ENCODE measurements at regions not wholly inside any gene's neighbourhood (a gene's known extent, or its start where the extent isn't known, plus 50 kb on each side); places are given as distances from the start of the nearest gene placed in this dataset.
A peak's percentile ranks its signal among the peaks of the same experiment; 100 is the strongest.

GRCh38 chr6:90382760-90383159 is 86.1 kb upstream of the BACH2 start:
- no peak for ATAC-seq
- TF ChIP-seq POU6F1 (CRISPR knock-in tag; IDR thresholded peaks at IDR 0.05; ENCODE audit: borderline replicate concordance, low read depth) (no peak), ISL1 (CRISPR knock-in tag; IDR thresholded peaks at IDR 0.05) (no peak), PPARA (CRISPR knock-in tag; IDR thresholded peaks at IDR 0.05; ENCODE audit: borderline replicate concordance) (no peak), BACH2 (CRISPR knock-in tag; IDR thresholded peaks at IDR 0.05; ENCODE audit: borderline replicate concordance) (no peak)
- TF ChIP-seq, protein P1, sequence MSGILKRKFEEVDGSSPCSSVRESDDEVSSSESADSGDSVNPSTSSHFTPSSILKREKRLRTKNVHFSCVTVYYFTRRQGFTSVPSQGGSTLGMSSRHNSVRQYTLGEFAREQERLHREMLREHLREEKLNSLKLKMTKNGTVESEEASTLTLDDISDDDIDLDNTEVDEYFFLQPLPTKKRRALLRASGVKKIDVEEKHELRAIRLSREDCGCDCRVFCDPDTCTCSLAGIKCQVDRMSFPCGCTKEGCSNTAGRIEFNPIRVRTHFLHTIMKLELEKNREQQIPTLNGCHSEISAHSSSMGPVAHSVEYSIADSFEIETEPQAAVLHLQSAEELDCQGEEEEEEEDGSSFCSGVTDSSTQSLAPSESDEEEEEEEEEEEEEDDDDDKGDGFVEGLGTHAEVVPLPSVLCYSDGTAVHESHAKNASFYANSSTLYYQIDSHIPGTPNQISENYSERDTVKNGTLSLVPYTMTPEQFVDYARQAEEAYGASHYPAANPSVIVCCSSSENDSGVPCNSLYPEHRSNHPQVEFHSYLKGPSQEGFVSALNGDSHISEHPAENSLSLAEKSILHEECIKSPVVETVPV (CRISPR knock-in tag; IDR thresholded peaks at IDR 0.05) = no peak

DNA sequence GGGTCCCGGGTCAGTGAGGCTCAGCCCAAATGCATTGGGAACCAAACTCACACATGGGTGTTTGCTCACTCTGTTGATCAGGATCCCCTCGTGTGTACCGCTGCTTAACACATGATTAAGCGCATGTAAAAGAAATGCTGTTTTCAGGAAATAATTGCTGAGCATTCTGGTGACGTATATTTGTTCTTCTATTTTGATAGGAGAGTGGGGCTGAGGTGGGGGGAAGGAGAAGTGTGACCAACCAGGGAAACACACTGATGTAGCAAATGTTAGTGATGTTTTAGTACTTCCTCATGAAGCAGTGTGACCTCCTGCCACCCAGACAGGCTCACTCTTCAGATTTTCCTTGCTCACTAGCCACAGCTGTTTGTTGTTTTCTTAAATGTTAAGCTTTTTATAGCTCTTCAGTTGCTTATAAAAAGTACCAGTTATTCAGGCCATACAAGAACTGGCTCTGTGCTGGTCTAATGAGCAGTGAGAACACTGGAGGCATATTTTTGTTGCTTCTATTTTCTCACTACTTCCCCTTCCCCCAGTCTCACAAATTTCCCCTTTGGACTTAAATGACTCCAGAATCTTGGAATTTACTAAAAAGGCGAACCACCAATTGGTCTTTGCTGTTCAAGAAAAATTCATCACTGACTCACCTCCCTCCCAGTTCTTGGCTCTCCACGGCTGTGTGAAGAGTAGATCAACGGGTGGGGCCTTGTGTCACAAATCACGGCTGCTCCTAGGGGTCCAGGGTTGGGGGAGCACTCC is 79.2 kb upstream of the BACH2 start:
- ATAC-seq = peak; percentile 77
- no peak for TF ChIP-seq TCF4 (CRISPR knock-in tag; IDR thresholded peaks at IDR 0.05; ENCODE audit: borderline replicate concordance)
- no peak for TF ChIP-seq SNAI2 (CRISPR knock-in tag; IDR thresholded peaks at IDR 0.05)
- no peak for TF ChIP-seq OSR1 (CRISPR knock-in tag; IDR thresholded peaks at IDR 0.05)
- TF ChIP-seq ZFP3 (CRISPR knock-in tag; IDR thresholded peaks at IDR 0.05) = no peak
- TF ChIP-seq GLIS3 (CRISPR knock-in tag; IDR thresholded peaks at IDR 0.05) = no peak
- no peak for TF ChIP-seq TSHZ2 (CRISPR knock-in tag; IDR thresholded peaks at IDR 0.05)
- no peak for TF ChIP-seq BACH2 (CRISPR knock-in tag; IDR thresholded peaks at IDR 0.05; ENCODE audit: borderline replicate concordance)
- TF ChIP-seq PPARA (CRISPR knock-in tag; IDR thresholded peaks at IDR 0.05; ENCODE audit: borderline replicate concordance) = no peak
- TF ChIP-seq, protein P2, sequence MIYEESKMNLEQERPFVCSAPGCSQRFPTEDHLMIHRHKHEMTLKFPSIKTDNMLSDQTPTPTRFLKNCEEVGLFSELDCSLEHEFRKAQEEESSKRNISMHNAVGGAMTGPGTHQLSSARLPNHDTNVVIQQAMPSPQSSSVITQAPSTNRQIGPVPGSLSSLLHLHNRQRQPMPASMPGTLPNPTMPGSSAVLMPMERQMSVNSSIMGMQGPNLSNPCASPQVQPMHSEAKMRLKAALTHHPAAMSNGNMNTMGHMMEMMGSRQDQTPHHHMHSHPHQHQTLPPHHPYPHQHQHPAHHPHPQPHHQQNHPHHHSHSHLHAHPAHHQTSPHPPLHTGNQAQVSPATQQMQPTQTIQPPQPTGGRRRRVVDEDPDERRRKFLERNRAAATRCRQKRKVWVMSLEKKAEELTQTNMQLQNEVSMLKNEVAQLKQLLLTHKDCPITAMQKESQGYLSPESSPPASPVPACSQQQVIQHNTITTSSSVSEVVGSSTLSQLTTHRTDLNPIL (CRISPR knock-in tag; IDR thresholded peaks at IDR 0.05; ENCODE audit: low read depth) = no peak
- TF ChIP-seq, protein P1 (CRISPR knock-in tag; IDR thresholded peaks at IDR 0.05) = no peak

GRCh38 chr6:90374201-90374600 is 77.6 kb upstream of the BACH2 start:
- TF ChIP-seq ESRRG (CRISPR knock-in tag; IDR thresholded peaks at IDR 0.05) (no peak), SNAI2 (CRISPR knock-in tag; IDR thresholded peaks at IDR 0.05) (no peak), ZNF8 (CRISPR knock-in tag; IDR thresholded peaks at IDR 0.05) (no peak), OSR1 (CRISPR knock-in tag; IDR thresholded peaks at IDR 0.05) (no peak), ZC3H10 (CRISPR knock-in tag; IDR thresholded peaks at IDR 0.05) (no peak), ARNTL (CRISPR knock-in tag; IDR thresholded peaks at IDR 0.05; ENCODE audit: borderline replicate concordance, low read depth) (no peak), TOX (CRISPR knock-in tag; IDR thresholded peaks at IDR 0.05; ENCODE audit: borderline replicate concordance) (no peak), BACH2 (CRISPR knock-in tag; IDR thresholded peaks at IDR 0.05; ENCODE audit: borderline replicate concordance) (no peak), PPARA (CRISPR knock-in tag; IDR thresholded peaks at IDR 0.05; ENCODE audit: borderline replicate concordance) (no peak), CSDC2 (CRISPR knock-in tag; IDR thresholded peaks at IDR 0.05) (no peak), ZNF70 (CRISPR knock-in tag; IDR thresholded peaks at IDR 0.05) (no peak), GLIS3 (CRISPR knock-in tag; IDR thresholded peaks at IDR 0.05) (no peak), ZFP3 (CRISPR knock-in tag; IDR thresholded peaks at IDR 0.05) (no peak), ISL1 (CRISPR knock-in tag; IDR thresholded peaks at IDR 0.05) (no peak), PATZ1 (CRISPR knock-in tag; IDR thresholded peaks at IDR 0.05; ENCODE audit: borderline replicate concordance) (no peak), ZNF565 (CRISPR knock-in tag; conservative IDR thresholded peaks at IDR 0.05; ENCODE audit: low read depth) (no peak)
- TF ChIP-seq, protein P1 (CRISPR knock-in tag; IDR thresholded peaks at IDR 0.05) = no peak
- TF ChIP-seq, protein P2 (CRISPR knock-in tag; IDR thresholded peaks at IDR 0.05; ENCODE audit: low read depth) = no peak
- ATAC-seq = no peak

Measured in SK-N-SH treated with all-trans-retinoic acid at 6 μM for 48 hours (cell line).